NT2/D1 (cell line): ENCODE measurements at regions not wholly inside any gene's neighbourhood (a gene's known extent, or its start where the extent isn't known, plus 50 kb on each side); places are given as distances from the start of the nearest gene placed in this dataset.

Source experiments
- DNase-seq: peaks from one replicate; pipeline ENCODE4 v3.0.0-alpha.2; 2011; ENCODE audit warnings: low read depth, low spot score
- H3K27me3 ChIP-seq: 2 replicates; pipeline ENCODE4 v1.6.0; 2011; ENCODE audit warnings: mild to moderate bottlenecking; ENCODE audit not compliant: insufficient read length, insufficient read depth
- H3K36me3 ChIP-seq: 2 replicates; pipeline ENCODE4 v1.6.1; 2011; ENCODE audit warnings: mild to moderate bottlenecking, low read length, mixed read lengths; ENCODE audit not compliant: insufficient read depth, insufficient read length
- H3K4me1 ChIP-seq: 2 replicates; pipeline ENCODE4 v1.5.1; 2011; ENCODE audit not compliant: insufficient read depth, insufficient read length
- H3K4me3 ChIP-seq: 2 replicates; pipeline ENCODE4 v1.5.1; 2011; ENCODE audit warnings: low read depth; ENCODE audit not compliant: insufficient read length
- H3K9ac ChIP-seq: 2 replicates; pipeline ENCODE4 v1.6.0; 2011; ENCODE audit warnings: low read depth; ENCODE audit not compliant: insufficient read length
- H3K9me3 ChIP-seq: 2 replicates; pipeline ENCODE4 v1.5.1; 2011; ENCODE audit warnings: mild to moderate bottlenecking, low read length; ENCODE audit not compliant: insufficient read depth
- SUZ12 ChIP-seq: IDR thresholded peaks from 2 replicates; pipeline ENCODE4 v1.6.1; 2011; ENCODE audit not compliant: insufficient read length, insufficient read depth; ENCODE audit errors: extremely low read depth
- YY1 ChIP-seq: IDR thresholded peaks from 2 replicates; pipeline ENCODE4 v1.6.1; 2011; ENCODE audit not compliant: insufficient read length, insufficient read depth
- ZNF274 ChIP-seq: IDR thresholded peaks from 2 replicates; pipeline ENCODE4 v1.6.1; 2011; ENCODE audit warnings: mild to moderate bottlenecking, low read depth, low read length

DNA sequence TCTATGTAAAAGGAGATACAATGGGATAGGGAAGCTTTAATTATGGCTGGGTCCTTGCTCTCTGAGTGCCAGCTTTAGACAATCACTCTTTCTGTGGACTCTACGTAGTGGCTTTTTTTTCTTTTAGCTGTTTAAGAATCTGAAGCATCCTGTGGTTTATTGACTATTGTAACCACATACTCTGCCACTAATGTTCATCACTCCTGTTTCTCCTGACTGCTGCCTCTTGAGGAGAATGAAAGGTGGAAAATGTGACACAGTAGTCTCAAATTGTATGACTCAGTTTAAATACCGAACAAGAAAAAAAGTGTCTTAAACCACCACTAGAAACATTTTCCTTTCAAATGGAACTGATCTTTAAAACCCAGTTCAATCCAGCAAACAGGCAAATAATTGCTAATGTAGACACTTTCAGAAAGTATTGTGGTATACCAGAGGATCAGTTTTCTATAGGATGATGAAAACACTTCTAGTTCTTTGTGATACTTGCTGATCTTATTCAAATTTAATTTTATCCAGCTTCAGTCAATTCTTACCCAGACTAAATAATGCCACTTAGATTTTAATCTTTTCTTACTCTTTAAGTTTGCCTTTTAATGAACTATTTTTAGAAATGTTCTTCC is 302.7 kb upstream of the PMFBP1 start:
- TF ChIP-seq SUZ12, result no peak
- TF ChIP-seq YY1, result no peak
- TF ChIP-seq ZNF274, result no peak
- Histone ChIP-seq H3K27me3 (no peaks in the 10 kb centered on the region), H3K9ac (no peak overlapping the region), H3K36me3 (no peaks in the 10 kb centered on the region), H3K4me1 (no peaks in the 10 kb centered on the region), H3K4me3 (no peak overlapping the region), H3K9me3 (no peaks in the 10 kb centered on the region)
- DNase-seq, result no peak

GRCh38 chr16:72473631-72474030 is 301.7 kb upstream of the PMFBP1 start:
- Histone ChIP-seq H3K36me3 (no peaks in the 10 kb centered on the region), H3K4me1 (no peaks in the 10 kb centered on the region), H3K9me3 (no peaks in the 10 kb centered on the region), H3K4me3 (no peak overlapping the region), H3K9ac (no peak overlapping the region), H3K27me3 (no peaks in the 10 kb centered on the region)
- TF ChIP-seq ZNF274 (no peak), SUZ12 (no peak), YY1 (no peak)
- DNase-seq, result no peak

- Histone ChIP-seq H3K9ac (no peak overlapping the region), H3K36me3 (no peaks in the 10 kb centered on the region), H3K9me3 (no peaks in the 10 kb centered on the region), H3K4me1 (no peaks in the 10 kb centered on the region), H3K4me3 (no peak overlapping the region), H3K27me3 (no peaks in the 10 kb centered on the region)
- DNase-seq, result no peak
- TF ChIP-seq YY1 (no peak), ZNF274 (no peak), SUZ12 (no peak)
These were observed 299.5 kb upstream of the PMFBP1 start for GRCh38 chr16:72471317-72471924.

- Histone ChIP-seq H3K36me3 (no peaks in the 10 kb centered on the region), H3K27me3 (no peaks in the 10 kb centered on the region), H3K9me3 (no peaks in the 10 kb centered on the region), H3K9ac (no peak overlapping the region), H3K4me3 (no peak overlapping the region), H3K4me1 (no peaks in the 10 kb centered on the region)
- DNase-seq, result no peak
- no peak for TF ChIP-seq ZNF274
- no peak for TF ChIP-seq YY1
- TF ChIP-seq SUZ12, result no peak
These were observed 298.6 kb upstream of the PMFBP1 start for GRCh38 chr16:72470541-72470940.

DNA sequence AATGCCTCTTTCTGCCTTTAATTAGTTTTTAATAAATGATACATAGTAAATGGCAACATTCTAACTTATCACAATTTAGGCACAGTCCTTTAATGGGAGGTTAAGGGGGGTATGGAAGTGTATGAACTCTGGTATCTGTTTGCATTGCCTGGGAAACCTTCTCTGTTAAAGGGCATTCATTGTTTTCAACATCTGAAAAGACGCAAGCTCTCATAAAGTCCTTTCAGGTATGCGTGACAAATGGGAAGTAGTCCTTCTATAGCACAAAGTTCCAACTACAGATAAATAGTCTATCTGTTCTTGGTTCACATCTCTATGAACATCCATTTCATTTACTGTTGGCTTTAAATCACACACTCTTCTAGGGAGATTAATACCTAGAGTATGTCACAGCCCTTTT is 298.0 kb upstream of the PMFBP1 start:
- H3K4me1 ChIP-seq, result no peaks in the 10 kb centered on the region
- no peak for TF ChIP-seq SUZ12
- TF ChIP-seq ZNF274, result no peak
- no peak for TF ChIP-seq YY1

GRCh38 chr16:72468582-72468981 is 296.6 kb upstream of the PMFBP1 start:
- H3K4me1 ChIP-seq, result no peaks in the 10 kb centered on the region
- no peaks in the 10 kb centered on the region for H3K9me3 ChIP-seq
- no peak overlapping the region for H3K9ac ChIP-seq
- no peak overlapping the region for H3K4me3 ChIP-seq
- DNase-seq, result no peak
- TF ChIP-seq YY1 (no peak), SUZ12 (no peak), ZNF274 (no peak)
- no peaks in the 10 kb centered on the region for H3K36me3 ChIP-seq
- no peaks in the 10 kb centered on the region for H3K27me3 ChIP-seq

More for the DNA sequence above, 298.0 kb upstream of the PMFBP1 start:
- Histone ChIP-seq H3K36me3 (no peaks in the 10 kb centered on the region), H3K27me3 (no peaks in the 10 kb centered on the region), H3K9me3 (no peaks in the 10 kb centered on the region), H3K9ac (no peak overlapping the region), H3K4me3 (no peak overlapping the region)
- DNase-seq, result no peak

GRCh38 chr16:72467157-72467759 is 295.3 kb upstream of the PMFBP1 start:
- no peak for TF ChIP-seq SUZ12
- TF ChIP-seq YY1, result no peak
- TF ChIP-seq ZNF274, result no peak
- no peak overlapping the region for H3K9ac ChIP-seq
- H3K4me3 ChIP-seq, result no peak overlapping the region
- no peaks in the 10 kb centered on the region for H3K36me3 ChIP-seq
- no peaks in the 10 kb centered on the region for H3K27me3 ChIP-seq
- peak; percentile 43 for DNase-seq
- no peaks in the 10 kb centered on the region for H3K9me3 ChIP-seq
- H3K4me1 ChIP-seq, result no peaks in the 10 kb centered on the region
